ENCODE measurements at regions not wholly inside any gene's neighbourhood (a gene's known extent, or its start where the extent isn't known, plus 50 kb on each side); places are given as distances from the start of the nearest gene placed in this dataset.

- TF ChIP-seq POLR2A (IDR thresholded peaks at IDR 0.05; ENCODE audit: low read depth, low read length) (no peak), POLR2AphosphoS5 (IDR thresholded peaks at IDR 0.05; ENCODE audit: low read depth, low read length) (no peak), TAF1 (IDR thresholded peaks at IDR 0.05; ENCODE audit: borderline replicate concordance, low read depth, low read length) (no peak)
- no peak for DNase-seq (ENCODE audit: insufficient read length)
- FAIRE-seq: no peak
Measured at GRCh38 chr3:621714-622113, 425.2 kb downstream of the CHL1 start.

- FAIRE-seq (no peak), DNase-seq (ENCODE audit: insufficient read length) (no peak)
- TF ChIP-seq POLR2A (IDR thresholded peaks at IDR 0.05; ENCODE audit: low read depth, low read length): no peak
- no peak for TF ChIP-seq TAF1 (IDR thresholded peaks at IDR 0.05; ENCODE audit: borderline replicate concordance, low read depth, low read length)
- TF ChIP-seq POLR2AphosphoS5 (IDR thresholded peaks at IDR 0.05; ENCODE audit: low read depth, low read length): no peak
Measured at GRCh38 chr3:622314-622713, 425.8 kb downstream of the CHL1 start.

GRCh38 chr3:623914-624545 lies 427.5 kb downstream of the CHL1 start:
- no peak for TF ChIP-seq TAF1 (IDR thresholded peaks at IDR 0.05; ENCODE audit: borderline replicate concordance, low read depth, low read length)
- TF ChIP-seq POLR2A (IDR thresholded peaks at IDR 0.05; ENCODE audit: low read depth, low read length): no peak
- no peak for TF ChIP-seq POLR2AphosphoS5 (IDR thresholded peaks at IDR 0.05; ENCODE audit: low read depth, low read length)
- DNase-seq (ENCODE audit: insufficient read length): no peak
- no peak for FAIRE-seq

- peak; percentile 89 for FAIRE-seq
- DNase-seq (ENCODE audit: insufficient read length): no peak
- TF ChIP-seq POLR2AphosphoS5 (IDR thresholded peaks at IDR 0.05; ENCODE audit: low read depth, low read length) (no peak), TAF1 (IDR thresholded peaks at IDR 0.05; ENCODE audit: borderline replicate concordance, low read depth, low read length) (no peak), POLR2A (IDR thresholded peaks at IDR 0.05; ENCODE audit: low read depth, low read length) (no peak)
Measured at GRCh38 chr3:632571-633170, 436.1 kb downstream of the CHL1 start.

- DNase-seq (ENCODE audit: insufficient read length) (no peak), FAIRE-seq (no peak)
- TF ChIP-seq POLR2A (IDR thresholded peaks at IDR 0.05; ENCODE audit: low read depth, low read length) (no peak), TAF1 (IDR thresholded peaks at IDR 0.05; ENCODE audit: borderline replicate concordance, low read depth, low read length) (no peak), POLR2AphosphoS5 (IDR thresholded peaks at IDR 0.05; ENCODE audit: low read depth, low read length) (no peak)
Measured at GRCh38 chr3:634511-634910, 437.9 kb downstream of the CHL1 start.

GRCh38 chr3:635393-635792 lies 438.8 kb downstream of the CHL1 start:
- TF ChIP-seq POLR2A (IDR thresholded peaks at IDR 0.05; ENCODE audit: low read depth, low read length) (no peak), POLR2AphosphoS5 (IDR thresholded peaks at IDR 0.05; ENCODE audit: low read depth, low read length) (no peak), TAF1 (IDR thresholded peaks at IDR 0.05; ENCODE audit: borderline replicate concordance, low read depth, low read length) (no peak)
- DNase-seq (ENCODE audit: insufficient read length) (no peak), FAIRE-seq (no peak)

- DNase-seq (ENCODE audit: insufficient read length) (no peak), FAIRE-seq (no peak)
- TF ChIP-seq TAF1 (IDR thresholded peaks at IDR 0.05; ENCODE audit: borderline replicate concordance, low read depth, low read length) (no peak), POLR2A (IDR thresholded peaks at IDR 0.05; ENCODE audit: low read depth, low read length) (no peak)
Measured at GRCh38 chr3:643376-643775, 446.8 kb downstream of the CHL1 start.

GRCh38 chr3:655824-656223 lies 437.0 kb upstream of the CNTN6 start:
- FAIRE-seq (no peak), DNase-seq (ENCODE audit: insufficient read length) (no peak)
- TF ChIP-seq POLR2A (IDR thresholded peaks at IDR 0.05; ENCODE audit: low read depth, low read length): no peak
- TF ChIP-seq POLR2AphosphoS5 (IDR thresholded peaks at IDR 0.05; ENCODE audit: low read depth, low read length): no peak
- TF ChIP-seq TAF1 (IDR thresholded peaks at IDR 0.05; ENCODE audit: borderline replicate concordance, low read depth, low read length): no peak

- no peak for TF ChIP-seq POLR2A (IDR thresholded peaks at IDR 0.05; ENCODE audit: low read depth, low read length)
- no peak for TF ChIP-seq POLR2AphosphoS5 (IDR thresholded peaks at IDR 0.05; ENCODE audit: low read depth, low read length)
- no peak for TF ChIP-seq TAF1 (IDR thresholded peaks at IDR 0.05; ENCODE audit: borderline replicate concordance, low read depth, low read length)
- DNase-seq (ENCODE audit: insufficient read length) (no peak), FAIRE-seq (no peak)
Measured at GRCh38 chr3:661356-661755, 431.5 kb upstream of the CNTN6 start.

- no peak for DNase-seq (ENCODE audit: insufficient read length)
- no peak for FAIRE-seq
Measured at GRCh38 chr3:674116-674515, 418.7 kb upstream of the CNTN6 start.

GRCh38 chr3:675846-676245 lies 417.0 kb upstream of the CNTN6 start:
- TF ChIP-seq TAF1 (IDR thresholded peaks at IDR 0.05; ENCODE audit: borderline replicate concordance, low read depth, low read length): no peak
- no peak for TF ChIP-seq POLR2A (IDR thresholded peaks at IDR 0.05; ENCODE audit: low read depth, low read length)
- TF ChIP-seq POLR2AphosphoS5 (IDR thresholded peaks at IDR 0.05; ENCODE audit: low read depth, low read length): no peak
- FAIRE-seq (no peak), DNase-seq (ENCODE audit: insufficient read length) (no peak)

More at GRCh38 chr3:674116-674515, 418.7 kb upstream of the CNTN6 start:
- TF ChIP-seq TAF1 (IDR thresholded peaks at IDR 0.05; ENCODE audit: borderline replicate concordance, low read depth, low read length) (no peak), POLR2A (IDR thresholded peaks at IDR 0.05; ENCODE audit: low read depth, low read length) (no peak), POLR2AphosphoS5 (IDR thresholded peaks at IDR 0.05; ENCODE audit: low read depth, low read length) (no peak)

GRCh38 chr3:683770-684169 lies 409.1 kb upstream of the CNTN6 start:
- no peak for TF ChIP-seq POLR2A (IDR thresholded peaks at IDR 0.05; ENCODE audit: low read depth, low read length)
- no peak for TF ChIP-seq POLR2AphosphoS5 (IDR thresholded peaks at IDR 0.05; ENCODE audit: low read depth, low read length)
- no peak for TF ChIP-seq TAF1 (IDR thresholded peaks at IDR 0.05; ENCODE audit: borderline replicate concordance, low read depth, low read length)
- FAIRE-seq: no peak
- DNase-seq (ENCODE audit: insufficient read length): no peak
